ENCODE measurements at regions not wholly inside any gene's neighbourhood (a gene's known extent, or its start where the extent isn't known, plus 50 kb on each side); places are given as distances from the start of the nearest gene placed in this dataset.

- H3K36me3 Mint-ChIP-seq (ENCODE audit: insufficient read depth) = no peaks in the 10 kb centered on the region
- no peaks in the 10 kb centered on the region for H3K27me3 Mint-ChIP-seq (ENCODE audit: low read depth)
- ATAC-seq (no peak), DNase-seq (no peak)
- H3K4me1 Mint-ChIP-seq (ENCODE audit: low read depth) = no peaks in the 10 kb centered on the region
- H3K9me3 Mint-ChIP-seq = no peaks in the 10 kb centered on the region
- H3K4me3 Mint-ChIP-seq = no peak overlapping the region
These were observed 265.1 kb upstream of the DACH1 start for GRCh38 chr13:72132075-72132474.

- H3K36me3 Mint-ChIP-seq (ENCODE audit: insufficient read depth) = no peaks in the 10 kb centered on the region
- H3K9me3 Mint-ChIP-seq = no peaks in the 10 kb centered on the region
- no peaks in the 10 kb centered on the region for H3K27me3 Mint-ChIP-seq (ENCODE audit: low read depth)
- DNase-seq = no peak
- no peak for ATAC-seq
- H3K4me3 Mint-ChIP-seq = no peak overlapping the region
- H3K4me1 Mint-ChIP-seq (ENCODE audit: low read depth) = no peaks in the 10 kb centered on the region
These were observed 262.1 kb upstream of the DACH1 start for GRCh38 chr13:72129117-72129516.

- no peak for DNase-seq
- H3K36me3 Mint-ChIP-seq (ENCODE audit: insufficient read depth) = no peaks in the 10 kb centered on the region
- H3K4me3 Mint-ChIP-seq = no peak overlapping the region
These were observed 260.0 kb upstream of the DACH1 start for GRCh38 chr13:72127031-72127430.

GRCh38 chr13:72126424-72126823 lies 259.4 kb upstream of the DACH1 start:
- no peak for ATAC-seq
- Mint-ChIP-seq H3K4me1 (ENCODE audit: low read depth) (no peaks in the 10 kb centered on the region), H3K27me3 (ENCODE audit: low read depth) (no peaks in the 10 kb centered on the region), H3K36me3 (ENCODE audit: insufficient read depth) (no peaks in the 10 kb centered on the region), H3K9me3 (no peaks in the 10 kb centered on the region), H3K4me3 (no peak overlapping the region)
- no peak for DNase-seq

More at GRCh38 chr13:72127031-72127430, 260.0 kb upstream of the DACH1 start:
- H3K4me1 Mint-ChIP-seq (ENCODE audit: low read depth) = no peaks in the 10 kb centered on the region
- H3K27me3 Mint-ChIP-seq (ENCODE audit: low read depth) = no peaks in the 10 kb centered on the region
- no peak for ATAC-seq
- H3K9me3 Mint-ChIP-seq = no peaks in the 10 kb centered on the region

GRCh38 chr13:72125561-72125960 lies 258.6 kb upstream of the DACH1 start:
- H3K27me3 Mint-ChIP-seq (ENCODE audit: low read depth) = no peaks in the 10 kb centered on the region
- no peaks in the 10 kb centered on the region for H3K4me1 Mint-ChIP-seq (ENCODE audit: low read depth)
- DNase-seq (no peak), ATAC-seq (no peak)
- no peak overlapping the region for H3K4me3 Mint-ChIP-seq
- H3K36me3 Mint-ChIP-seq (ENCODE audit: insufficient read depth) = no peaks in the 10 kb centered on the region
- H3K9me3 Mint-ChIP-seq = no peaks in the 10 kb centered on the region

- ATAC-seq (no peak), DNase-seq (no peak)
- Mint-ChIP-seq H3K36me3 (ENCODE audit: insufficient read depth) (no peaks in the 10 kb centered on the region), H3K4me1 (ENCODE audit: low read depth) (no peaks in the 10 kb centered on the region), H3K4me3 (no peak overlapping the region), H3K27me3 (ENCODE audit: low read depth) (no peaks in the 10 kb centered on the region), H3K9me3 (peaks cover 3% of the 10 kb centered on the region)
These were observed 255.8 kb upstream of the DACH1 start for GRCh38 chr13:72122661-72123255.

GRCh38 chr13:72121466-72121865 lies 254.5 kb upstream of the DACH1 start:
- Mint-ChIP-seq H3K9me3 (peaks cover 3% of the 10 kb centered on the region), H3K36me3 (ENCODE audit: insufficient read depth) (no peaks in the 10 kb centered on the region), H3K4me1 (ENCODE audit: low read depth) (no peaks in the 10 kb centered on the region), H3K27me3 (ENCODE audit: low read depth) (no peaks in the 10 kb centered on the region), H3K4me3 (no peak overlapping the region)
- DNase-seq = no peak
- ATAC-seq = no peak

- no peak for DNase-seq
- H3K9me3 Mint-ChIP-seq = peaks cover 6% of the 10 kb centered on the region
- H3K4me1 Mint-ChIP-seq (ENCODE audit: low read depth) = no peaks in the 10 kb centered on the region
- no peaks in the 10 kb centered on the region for H3K27me3 Mint-ChIP-seq (ENCODE audit: low read depth)
- no peak overlapping the region for H3K4me3 Mint-ChIP-seq
- H3K36me3 Mint-ChIP-seq (ENCODE audit: insufficient read depth) = no peaks in the 10 kb centered on the region
- ATAC-seq = no peak
These were observed 253.6 kb upstream of the DACH1 start for GRCh38 chr13:72120632-72121031.

GRCh38 chr13:72113931-72114330 lies 246.9 kb upstream of the DACH1 start:
- Mint-ChIP-seq H3K36me3 (ENCODE audit: insufficient read depth) (no peaks in the 10 kb centered on the region), H3K27me3 (ENCODE audit: low read depth) (no peaks in the 10 kb centered on the region), H3K4me1 (ENCODE audit: low read depth) (no peaks in the 10 kb centered on the region), H3K4me3 (no peak overlapping the region), H3K9me3 (peaks cover 9% of the 10 kb centered on the region)
- DNase-seq (no peak), ATAC-seq (no peak)

GRCh38 chr13:72113076-72113475 lies 246.1 kb upstream of the DACH1 start:
- no peak overlapping the region for H3K4me3 Mint-ChIP-seq
- DNase-seq (no peak), ATAC-seq (no peak)
- H3K36me3 Mint-ChIP-seq (ENCODE audit: insufficient read depth) = no peaks in the 10 kb centered on the region
- peaks cover 9% of the 10 kb centered on the region for H3K9me3 Mint-ChIP-seq
- no peaks in the 10 kb centered on the region for H3K4me1 Mint-ChIP-seq (ENCODE audit: low read depth)
- no peaks in the 10 kb centered on the region for H3K27me3 Mint-ChIP-seq (ENCODE audit: low read depth)

- no peak for ATAC-seq
- H3K36me3 Mint-ChIP-seq (ENCODE audit: insufficient read depth) = no peaks in the 10 kb centered on the region
- no peaks in the 10 kb centered on the region for H3K4me1 Mint-ChIP-seq (ENCODE audit: low read depth)
- H3K9me3 Mint-ChIP-seq = peaks cover 12% of the 10 kb centered on the region
- no peak for DNase-seq
- no peak overlapping the region for H3K4me3 Mint-ChIP-seq
- H3K27me3 Mint-ChIP-seq (ENCODE audit: low read depth) = no peaks in the 10 kb centered on the region
These were observed 245.2 kb upstream of the DACH1 start for GRCh38 chr13:72112216-72112615.

- no peak for ATAC-seq
- peaks cover 12% of the 10 kb centered on the region for H3K9me3 Mint-ChIP-seq
- DNase-seq = no peak
- H3K27me3 Mint-ChIP-seq (ENCODE audit: low read depth) = no peaks in the 10 kb centered on the region
- H3K36me3 Mint-ChIP-seq (ENCODE audit: insufficient read depth) = no peaks in the 10 kb centered on the region
- no peaks in the 10 kb centered on the region for H3K4me1 Mint-ChIP-seq (ENCODE audit: low read depth)
- no peak overlapping the region for H3K4me3 Mint-ChIP-seq
These were observed 242.9 kb upstream of the DACH1 start for GRCh38 chr13:72109863-72110262.

GRCh38 chr13:72104656-72105180 lies 237.7 kb upstream of the DACH1 start:
- H3K4me1 Mint-ChIP-seq (ENCODE audit: low read depth) = no peaks in the 10 kb centered on the region
- no peaks in the 10 kb centered on the region for H3K36me3 Mint-ChIP-seq (ENCODE audit: insufficient read depth)
- DNase-seq = no peak
- no peak for ATAC-seq
- no peaks in the 10 kb centered on the region for H3K27me3 Mint-ChIP-seq (ENCODE audit: low read depth)
- H3K4me3 Mint-ChIP-seq = no peak overlapping the region
- H3K9me3 Mint-ChIP-seq = peaks cover 17% of the 10 kb centered on the region

- ATAC-seq (no peak), DNase-seq (no peak)
- Mint-ChIP-seq H3K9me3 (peaks cover 13% of the 10 kb centered on the region), H3K4me3 (no peak overlapping the region), H3K27me3 (ENCODE audit: low read depth) (no peaks in the 10 kb centered on the region), H3K36me3 (ENCODE audit: insufficient read depth) (no peaks in the 10 kb centered on the region), H3K4me1 (ENCODE audit: low read depth) (no peaks in the 10 kb centered on the region)
These were observed 234.9 kb upstream of the DACH1 start for GRCh38 chr13:72101768-72102400.

- ATAC-seq = no peak
- Mint-ChIP-seq H3K4me3 (no peak overlapping the region), H3K4me1 (ENCODE audit: low read depth) (no peaks in the 10 kb centered on the region), H3K9me3 (peaks cover 9% of the 10 kb centered on the region), H3K27me3 (ENCODE audit: low read depth) (no peaks in the 10 kb centered on the region), H3K36me3 (ENCODE audit: insufficient read depth) (no peaks in the 10 kb centered on the region)
- no peak for DNase-seq
These were observed 233.3 kb upstream of the DACH1 start for GRCh38 chr13:72100339-72100738.

Measured in activated T-cell treated with anti-CD3 and anti-CD28 coated beads, Interleukin-2, amount 50 U/mL, for 4 hours (primary cell).